HUES64 (cell line): ENCODE measurements at regions not wholly inside any gene's neighbourhood (a gene's known extent, or its start where the extent isn't known, plus 50 kb on each side); places are given as distances from the start of the nearest gene placed in this dataset.

Experiments
- H3K27ac ChIP-seq: 2 replicates; pipeline ENCODE4 v1.7.0; 2013; ENCODE audit warnings: low read depth, low read length, inconsistent platforms
- H3K27me3 ChIP-seq: 2 replicates; pipeline ENCODE4 v1.6.1; 2013; ENCODE audit warnings: mild to moderate bottlenecking, low read length; ENCODE audit not compliant: insufficient read depth
- H3K36me3 ChIP-seq: 2 replicates; pipeline ENCODE4 v1.6.1; 2013; ENCODE audit warnings: mild to moderate bottlenecking, low read length; ENCODE audit not compliant: insufficient read depth
- H3K4me1 ChIP-seq: 2 replicates; pipeline ENCODE4 v1.6.1; 2013; ENCODE audit warnings: mild to moderate bottlenecking, low read length, moderate library complexity; ENCODE audit not compliant: insufficient read depth
- H3K4me3 ChIP-seq: 2 replicates; pipeline ENCODE4 v1.5.1; 2013; ENCODE audit warnings: mild to moderate bottlenecking, low read length, moderate library complexity
- H3K9ac ChIP-seq: 2 replicates; pipeline ENCODE4 v1.6.1; 2013; ENCODE audit warnings: mild to moderate bottlenecking, low read depth, low read length
- H3K9me3 ChIP-seq: 2 replicates; pipeline ENCODE4 v1.6.1; 2013; ENCODE audit warnings: low read depth, low read length; ENCODE audit not compliant: insufficient read depth
- WGBS: fragments of 150-250, 120-280 bp; methylation state at CpG from one replicate; pipeline ENCODE4 v1.1.7; 2013; ENCODE audit warnings: missing lambda C conversion rate; 5-methylcytosine and 5-hydroxymethylcytosine counted together

DNA sequence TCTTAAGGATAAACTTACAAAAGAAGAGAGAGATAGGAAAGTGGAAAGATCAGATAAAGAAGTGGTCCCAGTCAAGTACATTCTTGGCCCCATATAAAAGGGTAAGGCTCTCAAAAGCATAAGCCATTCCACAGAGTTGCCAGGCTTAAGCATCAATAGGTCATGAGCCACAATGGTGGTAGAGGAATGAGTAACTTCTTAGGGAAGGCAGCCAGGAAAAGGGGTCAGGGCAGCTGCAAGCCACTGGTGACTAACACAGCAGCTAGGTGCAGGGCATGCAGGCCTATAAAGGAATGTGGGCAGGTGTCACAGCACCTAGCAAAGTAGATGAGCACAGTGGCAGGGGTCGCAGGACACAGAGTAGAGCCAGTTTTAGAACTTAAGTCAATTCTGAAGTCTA, 302.6 kb upstream of the FAT3 start:
- H3K9me3 ChIP-seq = no peaks in the 10 kb centered on the region
- WGBS = 81% methylated on average over 1 of the region's 1 CpG
- H3K9ac ChIP-seq = no peak overlapping the region
- H3K4me1 ChIP-seq = no peaks in the 10 kb centered on the region
- H3K27me3 ChIP-seq = no peaks in the 10 kb centered on the region
- no peak overlapping the region for H3K4me3 ChIP-seq
- no peaks in the 10 kb centered on the region for H3K36me3 ChIP-seq
- no peak overlapping the region for H3K27ac ChIP-seq

DNA sequence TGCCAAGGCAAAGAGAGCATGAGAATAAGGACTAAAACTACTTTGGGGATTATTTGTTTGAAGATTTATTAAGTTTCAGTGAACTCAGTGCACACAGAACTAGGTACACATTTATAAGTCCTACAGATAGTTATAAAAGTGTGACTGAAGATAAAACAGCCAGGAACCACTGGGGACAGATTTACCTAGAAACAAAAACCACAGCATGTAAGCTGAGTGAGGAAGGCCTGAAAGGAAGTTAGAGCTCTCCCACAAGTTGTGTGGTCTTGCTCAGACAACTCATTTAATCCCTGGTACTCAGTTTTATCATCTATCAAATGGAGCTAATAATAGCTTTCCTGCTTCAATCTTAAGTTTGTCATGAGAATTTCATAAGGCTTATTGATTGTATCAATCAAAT, 311.2 kb upstream of the FAT3 start:
- H3K9me3 ChIP-seq = no peaks in the 10 kb centered on the region
- H3K4me1 ChIP-seq = no peaks in the 10 kb centered on the region
- no peak overlapping the region for H3K4me3 ChIP-seq
- no peaks in the 10 kb centered on the region for H3K27me3 ChIP-seq
- no peak overlapping the region for H3K9ac ChIP-seq
- H3K36me3 ChIP-seq = no peaks in the 10 kb centered on the region
- no peak overlapping the region for H3K27ac ChIP-seq

DNA sequence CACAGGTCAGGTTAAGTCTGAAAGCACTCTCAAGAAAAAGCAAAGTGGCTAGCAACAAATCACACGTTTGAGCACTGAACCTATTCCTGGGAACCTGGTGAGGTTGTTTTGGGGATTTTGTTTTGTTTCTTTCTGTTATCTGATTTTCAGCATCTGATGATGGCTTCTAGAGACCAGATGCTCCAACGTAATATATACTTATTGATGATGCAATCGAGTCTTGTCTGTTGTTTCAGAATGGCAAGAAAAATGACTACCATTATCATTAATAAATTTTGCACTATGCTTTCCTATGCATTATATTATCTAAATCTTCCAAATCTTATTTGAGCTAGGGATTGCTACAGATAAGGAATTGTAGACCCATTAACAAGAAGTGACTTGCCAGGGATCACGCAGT, 312.3 kb upstream of the FAT3 start:
- no peaks in the 10 kb centered on the region for H3K27me3 ChIP-seq
- H3K9ac ChIP-seq = no peak overlapping the region
- no peak overlapping the region for H3K4me3 ChIP-seq
- 94% methylated on average over 4 of the region's 4 CpGs for WGBS
- H3K27ac ChIP-seq = no peak overlapping the region
- no peaks in the 10 kb centered on the region for H3K36me3 ChIP-seq
- H3K4me1 ChIP-seq = no peaks in the 10 kb centered on the region
- no peaks in the 10 kb centered on the region for H3K9me3 ChIP-seq

DNA sequence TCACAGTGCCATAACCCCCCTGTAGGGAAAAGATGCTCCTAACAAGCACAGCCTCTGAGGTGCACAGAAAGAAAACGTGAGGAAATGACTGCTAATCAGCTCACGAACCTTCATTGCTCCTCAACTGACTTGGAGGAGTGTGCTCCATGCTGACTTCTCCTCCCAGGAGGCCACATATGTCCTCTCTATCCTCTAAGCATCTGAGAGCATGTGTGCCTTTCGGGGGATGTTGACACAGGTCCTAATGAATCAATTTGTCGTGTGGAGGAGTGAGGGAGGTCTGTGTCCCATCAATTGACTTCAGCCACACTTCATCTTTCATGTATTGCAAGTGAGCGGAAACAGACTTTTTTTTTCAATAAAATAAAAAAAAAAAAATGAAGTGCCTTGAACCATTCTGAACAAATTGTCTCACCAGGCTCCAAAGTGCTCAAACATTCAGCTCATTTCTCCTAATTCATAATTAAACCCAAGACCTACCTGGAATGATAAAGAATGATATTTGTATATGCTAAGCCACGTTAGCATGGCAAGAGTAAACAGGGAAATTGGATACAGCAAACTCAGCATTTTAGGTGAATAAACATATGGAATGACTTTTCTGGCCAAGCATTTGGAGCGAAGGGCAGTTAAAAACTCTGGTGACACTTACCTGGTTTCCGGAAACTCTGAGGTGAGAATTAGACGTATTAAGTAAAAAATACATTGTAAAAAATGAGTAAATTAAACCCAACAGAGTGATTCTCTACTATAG, 317.6 kb upstream of the FAT3 start:
- Histone ChIP-seq H3K36me3 (no peaks in the 10 kb centered on the region), H3K4me1 (no peaks in the 10 kb centered on the region), H3K27ac (no peak overlapping the region), H3K9ac (no peak overlapping the region), H3K27me3 (no peaks in the 10 kb centered on the region), H3K4me3 (no peak overlapping the region), H3K9me3 (no peaks in the 10 kb centered on the region)
- 91% methylated on average over 8 of the region's 9 CpGs for WGBS

DNA sequence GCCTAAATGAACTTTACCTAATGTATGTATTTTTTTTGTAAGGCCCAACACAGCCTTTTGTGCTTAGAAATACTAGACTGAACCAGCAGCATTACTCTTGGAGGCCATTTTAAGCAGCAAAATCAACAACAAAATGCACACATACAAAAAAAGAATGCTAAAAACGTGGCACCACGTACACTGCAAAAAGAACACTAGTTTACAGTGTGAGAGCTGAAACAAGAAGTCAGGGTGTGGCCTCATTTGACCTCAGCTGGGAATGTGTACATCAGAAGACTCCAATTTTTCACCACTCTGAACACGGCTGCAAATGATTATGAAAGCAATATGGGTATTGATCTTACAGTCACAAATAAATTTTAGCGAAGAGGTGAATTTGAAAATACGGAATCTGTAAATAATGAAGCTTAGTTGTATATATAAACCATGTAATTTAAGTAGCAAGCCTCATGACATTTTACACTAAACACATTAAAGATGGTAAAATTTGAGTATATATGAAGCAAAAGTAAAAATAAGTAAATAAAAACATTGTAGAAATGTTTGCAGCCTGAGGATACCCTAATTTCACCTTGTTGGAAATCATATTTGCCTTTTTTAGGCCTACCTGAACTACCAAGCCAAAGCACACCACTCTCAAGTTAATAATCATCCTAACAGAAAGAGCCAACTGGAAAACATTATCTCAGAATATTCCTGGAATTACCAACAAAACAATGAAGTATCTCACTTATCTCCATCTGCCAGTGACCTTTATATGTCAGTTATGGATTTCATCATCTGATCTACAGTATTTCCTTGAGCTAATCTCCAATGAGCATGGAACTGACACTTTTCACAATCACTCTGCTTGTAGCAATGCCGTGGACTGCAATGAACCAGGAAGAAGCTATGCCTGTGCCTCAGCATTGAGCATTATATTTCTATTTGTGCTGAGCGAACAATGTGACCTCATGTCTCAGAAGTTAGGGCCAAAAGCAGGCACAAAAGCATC, 319.5 kb upstream of the FAT3 start:
- Histone ChIP-seq H3K4me1 (no peaks in the 10 kb centered on the region), H3K9me3 (no peaks in the 10 kb centered on the region), H3K9ac (no peak overlapping the region), H3K27ac (no peak overlapping the region), H3K4me3 (no peak overlapping the region), H3K27me3 (no peaks in the 10 kb centered on the region), H3K36me3 (no peaks in the 10 kb centered on the region)
- WGBS = 89% methylated on average over 4 of the region's 7 CpGs

DNA sequence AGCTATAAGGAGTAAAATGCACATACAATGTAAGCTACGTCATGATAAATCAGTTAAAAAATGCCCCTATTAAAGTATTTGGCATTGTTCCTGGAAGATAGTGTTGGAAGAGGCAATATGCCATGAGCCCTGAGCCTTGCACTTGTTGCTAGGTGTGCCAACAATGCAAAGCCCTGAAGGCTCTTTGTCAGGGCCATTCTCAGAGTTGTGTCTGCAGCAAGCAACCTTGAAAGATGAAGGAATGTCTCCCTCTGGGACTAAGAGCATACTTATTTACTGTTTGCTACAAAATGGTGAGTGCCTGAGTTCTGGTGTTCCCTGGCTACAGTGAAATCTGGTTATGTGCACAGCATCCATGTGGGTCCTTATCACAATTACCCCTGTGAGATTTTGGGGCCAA, 322.3 kb upstream of the FAT3 start:
- Histone ChIP-seq H3K27ac (no peak overlapping the region), H3K27me3 (no peaks in the 10 kb centered on the region), H3K9ac (no peak overlapping the region), H3K36me3 (no peaks in the 10 kb centered on the region), H3K4me1 (no peaks in the 10 kb centered on the region), H3K9me3 (no peaks in the 10 kb centered on the region), H3K4me3 (no peak overlapping the region)
- 100% methylated on average over 1 of the region's 1 CpG for WGBS

DNA sequence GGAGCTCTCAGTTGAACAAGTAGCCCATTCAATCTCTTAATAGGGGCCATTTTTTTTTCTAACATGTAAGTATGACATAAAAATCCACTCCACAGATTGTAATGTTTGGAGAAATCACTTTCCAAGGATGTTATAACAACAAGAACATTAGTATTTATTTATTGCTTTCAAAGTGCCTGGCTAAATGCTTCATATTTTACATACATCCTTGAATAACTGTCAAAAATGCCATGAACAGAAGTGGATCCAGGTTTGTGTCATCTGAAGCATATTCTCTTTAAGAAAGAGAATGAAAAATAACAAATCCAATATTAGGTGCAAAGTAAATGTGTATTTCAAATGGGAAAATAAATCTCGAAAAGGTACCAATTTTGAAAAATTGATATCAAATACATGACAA, 344.0 kb upstream of the FAT3 start:
- Histone ChIP-seq H3K4me1 (no peaks in the 10 kb centered on the region; the same call in 1 of the 2 replicates), H3K9ac (no peak overlapping the region), H3K27ac (no peak overlapping the region), H3K4me3 (no peak overlapping the region), H3K36me3 (no peaks in the 10 kb centered on the region), H3K9me3 (no peaks in the 10 kb centered on the region), H3K27me3 (no peaks in the 10 kb centered on the region)
- 43% methylated on average over 1 of the region's 1 CpG for WGBS

DNA sequence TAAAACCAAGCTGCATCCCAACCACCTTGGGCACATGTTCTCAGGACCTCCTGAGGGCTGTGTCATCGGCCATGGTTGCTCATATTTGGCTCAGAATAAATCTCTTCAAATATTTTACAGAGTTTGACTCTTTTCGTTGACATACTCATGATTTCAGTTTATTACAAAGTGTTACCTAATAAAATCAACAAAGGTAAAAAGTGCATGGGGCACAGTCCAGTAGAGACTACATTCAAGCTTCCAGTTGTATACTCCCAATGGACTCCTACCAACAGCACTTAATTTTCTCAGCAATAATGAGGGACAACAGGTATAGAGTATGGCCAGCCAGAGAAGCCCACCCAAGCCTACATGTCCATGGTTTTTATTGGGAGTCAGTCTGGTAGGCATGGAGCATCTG, 347.9 kb upstream of the FAT3 start:
- no peaks in the 10 kb centered on the region for H3K27me3 ChIP-seq
- WGBS = 90% methylated on average over 2 of the region's 2 CpGs

DNA sequence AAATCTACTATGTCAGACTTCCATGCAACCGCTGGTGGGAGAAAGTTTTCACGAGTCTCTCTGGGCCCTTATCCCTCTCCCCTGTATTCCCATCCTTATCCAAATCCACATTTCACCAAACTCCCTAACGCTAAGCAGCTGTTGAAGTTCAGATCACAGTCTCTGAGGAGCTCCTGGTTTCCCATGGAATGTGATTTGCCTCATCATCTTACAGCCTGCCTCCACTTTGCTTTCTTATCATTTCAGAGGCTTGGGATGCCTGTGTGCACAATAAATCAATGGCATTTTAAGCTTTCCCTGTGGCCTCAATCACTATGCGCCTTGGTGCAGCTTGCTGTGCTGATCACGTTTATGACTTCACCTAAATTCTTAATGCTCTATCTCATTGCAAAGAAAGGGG, 352.4 kb upstream of the FAT3 start:
- Histone ChIP-seq H3K27me3 (no peaks in the 10 kb centered on the region), H3K9me3 (no peaks in the 10 kb centered on the region), H3K36me3 (no peaks in the 10 kb centered on the region), H3K4me3 (no peak overlapping the region), H3K4me1 (peaks cover 8% of the 10 kb centered on the region; the same call in 1 of the 2 replicates), H3K27ac (no peak overlapping the region), H3K9ac (no peak overlapping the region)
- WGBS = 92% methylated on average over 5 of the region's 5 CpGs

More for the DNA sequence above, 347.9 kb upstream of the FAT3 start:
- Histone ChIP-seq H3K9me3 (no peaks in the 10 kb centered on the region), H3K9ac (no peak overlapping the region), H3K4me3 (no peak overlapping the region), H3K4me1 (no peaks in the 10 kb centered on the region), H3K27ac (no peak overlapping the region), H3K36me3 (no peaks in the 10 kb centered on the region)

DNA sequence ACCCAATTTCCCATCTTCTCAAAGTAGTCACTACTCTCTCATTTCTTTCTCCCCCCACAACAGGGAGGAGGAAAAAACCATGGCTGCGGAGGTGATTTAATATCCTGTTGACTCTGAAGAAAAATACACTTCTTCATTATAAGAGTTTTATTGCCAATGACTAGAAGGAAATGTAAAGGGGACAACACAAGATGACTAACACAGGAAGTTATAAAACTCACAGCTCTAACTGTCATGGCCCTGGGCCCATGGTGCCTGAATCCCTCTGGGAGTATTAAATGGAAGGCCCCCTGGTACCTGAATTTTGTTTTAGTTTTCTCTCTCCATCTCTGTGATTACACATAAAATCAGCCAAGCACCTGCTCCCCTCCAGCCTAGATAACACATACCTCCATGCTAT, 352.8 kb upstream of the FAT3 start:
- H3K4me3 ChIP-seq = no peak overlapping the region
- no peaks in the 10 kb centered on the region for H3K36me3 ChIP-seq
- H3K9ac ChIP-seq = no peak overlapping the region
- no peaks in the 10 kb centered on the region for H3K9me3 ChIP-seq
- no peaks in the 10 kb centered on the region for H3K27me3 ChIP-seq
- H3K4me1 ChIP-seq = peaks cover 8% of the 10 kb centered on the region; the same call in 1 of the 2 replicates
- no CpG with 5 or more reads among the region's 1 CpG for WGBS
- H3K27ac ChIP-seq = no peak overlapping the region

DNA sequence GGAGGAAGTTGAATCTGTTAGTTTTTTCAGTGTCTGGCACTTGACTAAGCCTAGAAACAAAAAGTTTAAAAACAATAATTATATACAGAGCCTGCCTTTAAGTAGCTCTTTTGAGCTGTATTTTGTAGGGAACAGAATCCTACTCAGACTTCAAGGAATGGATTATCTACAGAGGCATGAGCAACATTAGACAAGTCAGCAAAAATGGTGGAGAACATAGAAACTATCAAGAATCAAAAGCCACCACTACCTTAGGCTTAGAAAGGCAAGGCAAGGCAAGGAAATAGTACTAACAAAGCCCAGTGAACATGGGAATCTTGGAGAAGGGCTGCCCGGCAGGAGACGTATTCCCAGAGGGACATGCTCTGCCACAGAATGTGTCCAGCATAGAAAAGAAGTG, 353.6 kb upstream of the FAT3 start:
- H3K36me3 ChIP-seq = no peaks in the 10 kb centered on the region
- H3K9ac ChIP-seq = no peak overlapping the region
- WGBS = 94% methylated on average over 2 of the region's 2 CpGs
- peaks cover 8% of the 10 kb centered on the region; the same call in 1 of the 2 replicates for H3K4me1 ChIP-seq
- no peak overlapping the region for H3K27ac ChIP-seq
- no peak overlapping the region for H3K4me3 ChIP-seq
- H3K27me3 ChIP-seq = no peaks in the 10 kb centered on the region
- H3K9me3 ChIP-seq = no peaks in the 10 kb centered on the region
